Iris pigment epithelial cell (primary cell): ENCODE measurements at regions not wholly inside any gene's neighbourhood (a gene's known extent, or its start where the extent isn't known, plus 50 kb on each side); places are given as distances from the start of the nearest gene placed in this dataset.
"Not testable (repeated sequence)": the region's sequence is repeated elsewhere in the genome, so short reads cannot be mapped to it uniquely, and the experiment has no call there.

Source experiments
- DNase-seq: peaks from one replicate; pipeline ENCODE4 v3.0.0-alpha.2; 2011; ENCODE audit warnings: low read depth

GRCh38 chr7:49611951-49612350 lies 161.5 kb upstream of the VWC2 start:
- DNase-seq, result no peak

- no peak for DNase-seq
These were observed 159.7 kb upstream of the VWC2 start for GRCh38 chr7:49613759-49614158.

- DNase-seq, result not testable (repeated sequence)
These were observed 158.5 kb upstream of the VWC2 start for GRCh38 chr7:49614974-49615373.

GRCh38 chr7:49618028-49618427 lies 155.4 kb upstream of the VWC2 start:
- no peak for DNase-seq

GRCh38 chr7:49623943-49624342 lies 149.5 kb upstream of the VWC2 start:
- no peak for DNase-seq

GRCh38 chr7:49624611-49625010 lies 148.8 kb upstream of the VWC2 start:
- DNase-seq, result no peak

GRCh38 chr7:49630513-49630912 lies 142.9 kb upstream of the VWC2 start:
- DNase-seq, result no peak

GRCh38 chr7:49631071-49631815 lies 142.2 kb upstream of the VWC2 start:
- DNase-seq, result no peak

GRCh38 chr7:49631960-49632359 lies 141.5 kb upstream of the VWC2 start:
- no peak for DNase-seq

- no peak for DNase-seq
These were observed 137.6 kb upstream of the VWC2 start for GRCh38 chr7:49635800-49636199.

- no peak for DNase-seq
These were observed 137.0 kb upstream of the VWC2 start for GRCh38 chr7:49636400-49636799.

- no peak for DNase-seq
These were observed 135.3 kb upstream of the VWC2 start for GRCh38 chr7:49638166-49638565.

- DNase-seq, result no peak
These were observed 134.3 kb upstream of the VWC2 start for GRCh38 chr7:49639068-49639593.

- no peak for DNase-seq
These were observed 133.6 kb upstream of the VWC2 start for GRCh38 chr7:49639808-49640207.

GRCh38 chr7:49643321-49643720 lies 130.1 kb upstream of the VWC2 start:
- DNase-seq, result no peak

GRCh38 chr7:49643736-49644135 lies 129.7 kb upstream of the VWC2 start:
- no peak for DNase-seq

- DNase-seq, result no peak
These were observed 128.9 kb upstream of the VWC2 start for GRCh38 chr7:49644396-49645166.

GRCh38 chr7:49645296-49645695 lies 128.1 kb upstream of the VWC2 start:
- no peak for DNase-seq

GRCh38 chr7:49660170-49660783 lies 113.2 kb upstream of the VWC2 start:
- no peak for DNase-seq

- no peak for DNase-seq
These were observed 112.5 kb upstream of the VWC2 start for GRCh38 chr7:49660976-49661375.

GRCh38 chr7:49665963-49666362 lies 107.5 kb upstream of the VWC2 start:
- not testable (repeated sequence) for DNase-seq

GRCh38 chr7:49666764-49667163 lies 106.7 kb upstream of the VWC2 start:
- DNase-seq, result no peak

GRCh38 chr7:49669285-49669684 lies 104.2 kb upstream of the VWC2 start:
- DNase-seq, result no peak
